Endodermal cell (in vitro differentiated cells): ENCODE measurements at regions not wholly inside any gene's neighbourhood (a gene's known extent, or its start where the extent isn't known, plus 50 kb on each side); places are given as distances from the start of the nearest gene placed in this dataset.

Source experiments
- DNase-seq: peaks from one replicate; pipeline ENCODE4 v3.0.0-alpha.2; 2017
- H3K27ac ChIP-seq: 2 replicates; pipeline ENCODE4 v1.5.1; 2013; ENCODE audit warnings: mild to moderate bottlenecking, low read depth, low read length, moderate library complexity
- H3K27me3 ChIP-seq: 2 replicates; pipeline ENCODE4 v1.6.1; 2013; ENCODE audit warnings: mild to moderate bottlenecking, low read length, moderate library complexity; ENCODE audit not compliant: insufficient read depth, control insufficient read depth, poor library complexity, severe bottlenecking
- H3K36me3 ChIP-seq: 2 replicates; pipeline ENCODE4 v1.7.0; 2013; ENCODE audit warnings: mild to moderate bottlenecking, low read length, moderate library complexity; ENCODE audit not compliant: control insufficient read depth, insufficient read depth
- H3K4me1 ChIP-seq: one replicate; pipeline ENCODE4 v1.7.0; 2013; ENCODE audit warnings: low read length; ENCODE audit not compliant: control insufficient read depth, insufficient read depth
- H3K4me3 ChIP-seq: 2 replicates; pipeline ENCODE4 v1.5.1; 2013; ENCODE audit warnings: mild to moderate bottlenecking, low read length, moderate library complexity
- H3K9ac ChIP-seq: 2 replicates; pipeline ENCODE4 v1.6.1; 2013; ENCODE audit warnings: mild to moderate bottlenecking, low read length, moderate library complexity; ENCODE audit not compliant: poor library complexity, severe bottlenecking; ENCODE audit errors: extremely low read depth
- H3K9me3 ChIP-seq: 2 replicates; pipeline ENCODE4 v1.6.1; 2013; ENCODE audit warnings: mild to moderate bottlenecking, low read length, moderate library complexity; ENCODE audit not compliant: control insufficient read depth
- H3K27ac Mint-ChIP-seq: 2 replicates; pipeline ENCODE4 v1.8.0; 2020; ENCODE audit warnings: mixed read lengths
- H3K27me3 Mint-ChIP-seq: 2 replicates; pipeline ENCODE4 v1.8.0; 2021; ENCODE audit warnings: mild to moderate bottlenecking, mixed read lengths; ENCODE audit not compliant: insufficient read depth
- H3K36me3 Mint-ChIP-seq: 2 replicates; pipeline ENCODE4 v1.8.0; 2020; ENCODE audit warnings: low read depth, mixed read lengths
- H3K4me1 Mint-ChIP-seq: 2 replicates; pipeline ENCODE4 v1.8.0; 2020; ENCODE audit warnings: mixed read lengths
- H3K4me3 Mint-ChIP-seq: 2 replicates; pipeline ENCODE4 v1.8.0; 2020; ENCODE audit warnings: mild to moderate bottlenecking, moderate library complexity, mixed read lengths
- H3K9me3 Mint-ChIP-seq: 2 replicates; pipeline ENCODE4 v1.8.0; 2020; ENCODE audit warnings: mild to moderate bottlenecking, mixed read lengths
- WGBS, 2 experiments: methylation state at CpG; one replicate each; pipeline versions ENCODE4 v1.1.5 to v1.1.7; 2013; ENCODE audit warnings: missing lambda C conversion rate in 2 of 2, mixed read lengths in 1 of 2; ENCODE audit not compliant: insufficient coverage in 1 of 2, insufficient read length in 1 of 2; 5-methylcytosine and 5-hydroxymethylcytosine counted together
- TF ChIP-seq, protein P1 (sequence below): fragments of 200-600 bp; sonication (generic); conservative IDR thresholded peaks from 2 replicates; pipeline ENCODE4 v1.5.0; 2021; ENCODE audit warnings: antibody characterized with exemption, mild to moderate bottlenecking

DNA sequence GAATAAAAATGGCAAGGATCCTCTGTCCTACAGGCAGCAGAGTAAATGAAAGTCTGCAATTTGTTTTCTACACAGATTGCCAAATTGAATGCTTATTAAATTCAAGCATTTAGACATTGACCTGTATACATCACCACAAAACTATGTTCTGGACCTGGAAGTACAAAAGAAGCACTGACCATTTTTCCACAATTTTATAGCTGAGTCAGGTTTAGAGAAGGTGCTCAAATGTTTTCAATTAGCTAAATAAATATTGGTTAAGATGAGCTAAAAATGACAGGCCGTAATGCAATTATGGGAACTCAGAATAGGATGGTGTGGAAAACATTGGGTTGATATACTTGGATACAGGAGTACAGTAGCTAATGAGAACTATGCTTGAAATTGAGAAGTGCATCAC lies 490.7 kb upstream of the MEIS1 start:
- peaks cover under 1% of the 10 kb centered on the region for H3K27me3 ChIP-seq
- Mint-ChIP-seq H3K27me3 (peaks cover 15% of the 10 kb centered on the region), H3K9me3 (no peaks in the 10 kb centered on the region), H3K27ac (no peak overlapping the region), H3K36me3 (no peaks in the 10 kb centered on the region), H3K4me1 (peaks cover 5% of the 10 kb centered on the region), H3K4me3 (no peak overlapping the region)
- WGBS, 2 experiments: 92 to 100% methylated on average over 1 of the region's 1 CpG
- peaks cover 9% of the 10 kb centered on the region for H3K9me3 ChIP-seq
- H3K36me3 ChIP-seq: no peaks in the 10 kb centered on the region
- TF ChIP-seq, protein P1, sequence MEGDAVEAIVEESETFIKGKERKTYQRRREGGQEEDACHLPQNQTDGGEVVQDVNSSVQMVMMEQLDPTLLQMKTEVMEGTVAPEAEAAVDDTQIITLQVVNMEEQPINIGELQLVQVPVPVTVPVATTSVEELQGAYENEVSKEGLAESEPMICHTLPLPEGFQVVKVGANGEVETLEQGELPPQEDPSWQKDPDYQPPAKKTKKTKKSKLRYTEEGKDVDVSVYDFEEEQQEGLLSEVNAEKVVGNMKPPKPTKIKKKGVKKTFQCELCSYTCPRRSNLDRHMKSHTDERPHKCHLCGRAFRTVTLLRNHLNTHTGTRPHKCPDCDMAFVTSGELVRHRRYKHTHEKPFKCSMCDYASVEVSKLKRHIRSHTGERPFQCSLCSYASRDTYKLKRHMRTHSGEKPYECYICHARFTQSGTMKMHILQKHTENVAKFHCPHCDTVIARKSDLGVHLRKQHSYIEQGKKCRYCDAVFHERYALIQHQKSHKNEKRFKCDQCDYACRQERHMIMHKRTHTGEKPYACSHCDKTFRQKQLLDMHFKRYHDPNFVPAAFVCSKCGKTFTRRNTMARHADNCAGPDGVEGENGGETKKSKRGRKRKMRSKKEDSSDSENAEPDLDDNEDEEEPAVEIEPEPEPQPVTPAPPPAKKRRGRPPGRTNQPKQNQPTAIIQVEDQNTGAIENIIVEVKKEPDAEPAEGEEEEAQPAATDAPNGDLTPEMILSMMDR: no peak
- H3K9ac ChIP-seq: no peak overlapping the region
- no peaks in the 10 kb centered on the region for H3K4me1 ChIP-seq
- DNase-seq: no peak
- H3K4me3 ChIP-seq: no peak overlapping the region
- H3K27ac ChIP-seq: no peak overlapping the region

DNA sequence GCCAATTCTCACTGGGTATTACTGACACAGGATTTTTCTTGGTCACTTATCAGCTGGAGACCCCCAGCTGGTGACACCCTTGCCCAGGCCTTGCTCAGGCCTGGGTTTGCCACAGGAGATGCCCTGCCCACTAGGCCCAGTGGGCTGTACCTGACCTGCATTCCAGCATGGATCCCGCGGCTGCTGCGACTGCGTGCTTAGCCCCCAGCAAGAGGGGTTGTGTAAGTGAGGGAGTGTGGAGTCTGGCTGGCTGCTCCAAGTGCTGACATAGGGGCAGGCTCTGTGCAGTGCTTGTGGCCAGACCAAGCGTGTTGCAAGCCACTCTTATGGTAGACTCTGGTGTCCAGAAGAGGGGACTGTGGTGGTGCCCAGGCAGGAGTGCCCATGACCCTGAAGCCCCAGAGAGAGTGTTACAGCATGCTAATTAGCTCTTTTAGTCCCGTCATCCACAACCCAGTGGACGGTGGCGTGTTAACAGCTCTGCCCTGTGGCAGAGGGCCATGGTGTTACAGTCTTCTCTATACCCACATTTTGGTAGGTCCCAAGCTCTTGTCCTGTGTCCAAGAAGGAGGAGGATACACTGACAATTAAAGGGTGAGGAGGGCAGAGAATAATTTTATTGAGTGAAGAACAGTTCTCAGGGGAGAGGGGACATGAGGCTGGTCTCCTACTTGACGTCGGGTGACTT lies 491.7 kb upstream of the MEIS1 start:
- no peaks in the 10 kb centered on the region for H3K36me3 Mint-ChIP-seq
- WGBS, 2 experiments: 93 to 94% methylated on average over 4 to 10 of the region's 10 CpGs

DNA sequence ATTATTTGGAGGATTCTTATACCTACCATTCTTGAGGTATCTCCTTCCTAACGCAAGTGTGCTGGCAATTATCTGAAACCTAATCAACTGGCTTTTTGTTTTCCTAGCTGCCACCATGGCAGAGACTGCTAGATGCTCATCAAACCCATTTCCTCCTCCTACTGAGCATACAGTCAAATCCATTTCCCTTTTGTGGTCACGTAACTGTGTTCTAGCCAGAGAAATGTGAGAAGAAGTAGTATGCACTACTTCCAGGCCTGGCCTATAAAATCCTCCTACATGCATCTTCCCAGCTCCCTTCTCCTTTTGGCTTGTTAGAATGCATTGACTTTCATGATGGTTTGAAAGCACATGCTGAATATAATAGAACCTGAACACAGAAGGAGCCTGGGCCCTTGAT lies 494.1 kb upstream of the MEIS1 start:
- Histone ChIP-seq H3K9me3 (peaks cover 9% of the 10 kb centered on the region), H3K9ac (no peak overlapping the region), H3K27ac (no peak overlapping the region), H3K27me3 (no peaks in the 10 kb centered on the region), H3K4me3 (no peak overlapping the region), H3K4me1 (no peaks in the 10 kb centered on the region), H3K36me3 (no peaks in the 10 kb centered on the region)
- Mint-ChIP-seq H3K36me3 (no peaks in the 10 kb centered on the region), H3K27me3 (peaks cover 7% of the 10 kb centered on the region), H3K4me1 (peaks cover 3% of the 10 kb centered on the region), H3K9me3 (no peaks in the 10 kb centered on the region), H3K4me3 (no peak overlapping the region), H3K27ac (no peak overlapping the region)
- TF ChIP-seq, protein P1: no peak
- WGBS, 2 experiments: 90 to 100% methylated on average over 1 to 2 of the region's 2 CpGs
- DNase-seq: no peak

More for the DNA sequence above, 491.7 kb upstream of the MEIS1 start:
- Mint-ChIP-seq H3K27me3 (peaks cover 12% of the 10 kb centered on the region), H3K9me3 (no peaks in the 10 kb centered on the region), H3K4me1 (peaks cover 5% of the 10 kb centered on the region), H3K27ac (no peak overlapping the region), H3K4me3 (no peak overlapping the region)
- Histone ChIP-seq H3K9me3 (peaks cover 9% of the 10 kb centered on the region), H3K27me3 (no peaks in the 10 kb centered on the region), H3K4me3 (no peak overlapping the region), H3K4me1 (no peaks in the 10 kb centered on the region), H3K9ac (no peak overlapping the region), H3K27ac (no peak overlapping the region), H3K36me3 (no peaks in the 10 kb centered on the region)
- TF ChIP-seq, protein P1: no peak
- DNase-seq: no peak
